ENCODE measurements at regions not wholly inside any gene's neighbourhood (a gene's known extent, or its start where the extent isn't known, plus 50 kb on each side); places are given as distances from the start of the nearest gene placed in this dataset.

DNA sequence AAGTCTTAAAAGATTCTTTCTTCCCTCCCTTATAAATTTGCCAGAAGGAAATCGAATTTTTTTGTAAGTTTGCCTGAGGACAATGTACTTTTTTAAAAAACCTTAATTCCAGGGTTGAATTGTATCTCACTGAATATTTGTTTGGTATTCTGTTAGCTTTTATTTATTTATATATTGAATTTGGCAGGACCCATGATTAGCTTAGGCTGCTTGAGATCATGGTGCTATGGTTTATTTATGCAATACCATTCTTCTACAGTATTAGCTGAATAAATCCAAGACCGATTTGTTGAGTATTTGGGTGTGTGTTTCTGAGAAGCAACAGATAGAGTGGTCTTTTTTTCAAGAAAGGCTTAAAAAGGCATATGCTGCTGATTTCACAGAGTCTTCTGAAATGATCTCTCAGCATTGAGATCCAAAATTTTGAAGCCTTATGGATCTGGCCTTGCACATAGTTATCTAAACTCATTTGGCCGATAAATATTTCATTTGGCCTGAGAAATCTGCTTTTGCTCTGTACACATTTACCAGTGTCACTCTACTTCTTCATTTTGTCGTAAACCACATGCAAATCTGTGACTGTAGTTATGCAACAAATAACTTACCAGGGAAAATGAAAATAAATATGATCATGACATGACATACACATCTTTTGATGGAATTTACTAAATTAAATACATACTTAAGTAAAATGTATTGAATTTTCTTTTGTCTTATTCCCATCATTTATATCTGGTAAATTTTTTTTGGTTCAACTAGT lies 265.8 kb upstream of the FLRT2 start:
- H3K27ac Mint-ChIP-seq (ENCODE audit: unreplicated experiment), result no peak overlapping the region
- H3K4me1 Mint-ChIP-seq, result no peaks in the 10 kb centered on the region
- TF ChIP-seq, protein P1, sequence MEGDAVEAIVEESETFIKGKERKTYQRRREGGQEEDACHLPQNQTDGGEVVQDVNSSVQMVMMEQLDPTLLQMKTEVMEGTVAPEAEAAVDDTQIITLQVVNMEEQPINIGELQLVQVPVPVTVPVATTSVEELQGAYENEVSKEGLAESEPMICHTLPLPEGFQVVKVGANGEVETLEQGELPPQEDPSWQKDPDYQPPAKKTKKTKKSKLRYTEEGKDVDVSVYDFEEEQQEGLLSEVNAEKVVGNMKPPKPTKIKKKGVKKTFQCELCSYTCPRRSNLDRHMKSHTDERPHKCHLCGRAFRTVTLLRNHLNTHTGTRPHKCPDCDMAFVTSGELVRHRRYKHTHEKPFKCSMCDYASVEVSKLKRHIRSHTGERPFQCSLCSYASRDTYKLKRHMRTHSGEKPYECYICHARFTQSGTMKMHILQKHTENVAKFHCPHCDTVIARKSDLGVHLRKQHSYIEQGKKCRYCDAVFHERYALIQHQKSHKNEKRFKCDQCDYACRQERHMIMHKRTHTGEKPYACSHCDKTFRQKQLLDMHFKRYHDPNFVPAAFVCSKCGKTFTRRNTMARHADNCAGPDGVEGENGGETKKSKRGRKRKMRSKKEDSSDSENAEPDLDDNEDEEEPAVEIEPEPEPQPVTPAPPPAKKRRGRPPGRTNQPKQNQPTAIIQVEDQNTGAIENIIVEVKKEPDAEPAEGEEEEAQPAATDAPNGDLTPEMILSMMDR (conservative IDR thresholded peaks at IDR 0.05), result no peak
- no peaks in the 10 kb centered on the region for H3K27me3 Mint-ChIP-seq (ENCODE audit: low read depth)
- no peak overlapping the region for H3K4me3 Mint-ChIP-seq
- DNase-seq (ENCODE audit: low read depth, low spot score), result no peak
- H3K9me3 Mint-ChIP-seq, result peaks cover 8% of the 10 kb centered on the region
- no peaks in the 10 kb centered on the region for H3K36me3 Mint-ChIP-seq (ENCODE audit: low read depth)

GRCh38 chr14:85273099-85273677 lies 256.8 kb upstream of the FLRT2 start:
- H3K27me3 Mint-ChIP-seq (ENCODE audit: low read depth), result no peaks in the 10 kb centered on the region
- no peaks in the 10 kb centered on the region for H3K36me3 Mint-ChIP-seq (ENCODE audit: low read depth)
- H3K4me3 Mint-ChIP-seq, result no peak overlapping the region
- no peak overlapping the region for H3K27ac Mint-ChIP-seq (ENCODE audit: unreplicated experiment)
- TF ChIP-seq, protein P1 (conservative IDR thresholded peaks at IDR 0.05), result no peak
- no peaks in the 10 kb centered on the region for H3K4me1 Mint-ChIP-seq
- no peak for DNase-seq (ENCODE audit: low read depth, low spot score)
- no peaks in the 10 kb centered on the region for H3K9me3 Mint-ChIP-seq

DNA sequence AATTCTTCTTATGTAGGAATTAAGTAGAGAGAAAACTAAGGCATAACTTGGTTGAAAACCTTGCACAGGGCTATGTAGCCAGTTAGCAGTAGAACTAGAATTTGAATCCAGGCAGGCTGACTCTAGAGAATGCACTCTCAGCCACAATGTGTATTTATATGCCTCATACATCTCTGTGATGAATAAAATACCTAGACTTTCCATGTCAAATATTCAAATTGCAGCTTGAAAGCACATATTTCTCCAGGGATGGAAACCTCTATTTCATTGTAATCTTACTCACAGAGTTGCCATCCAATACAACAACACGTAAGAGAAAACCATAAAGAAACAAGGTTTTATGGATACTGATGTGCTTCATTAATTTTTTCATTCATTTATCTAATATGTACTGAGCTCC lies 256.0 kb upstream of the FLRT2 start:
- Mint-ChIP-seq H3K27me3 (ENCODE audit: low read depth) (no peaks in the 10 kb centered on the region), H3K27ac (ENCODE audit: unreplicated experiment) (no peak overlapping the region), H3K36me3 (ENCODE audit: low read depth) (no peaks in the 10 kb centered on the region), H3K4me3 (no peak overlapping the region), H3K4me1 (no peaks in the 10 kb centered on the region), H3K9me3 (no peaks in the 10 kb centered on the region)
- no peak for DNase-seq (ENCODE audit: low read depth, low spot score)
- TF ChIP-seq, protein P1 (conservative IDR thresholded peaks at IDR 0.05), result no peak

- DNase-seq (ENCODE audit: low read depth, low spot score), result no peak
- H3K27ac Mint-ChIP-seq (ENCODE audit: unreplicated experiment), result no peak overlapping the region
- H3K27me3 Mint-ChIP-seq (ENCODE audit: low read depth), result no peaks in the 10 kb centered on the region
- peaks cover 4% of the 10 kb centered on the region for H3K4me1 Mint-ChIP-seq
- no peaks in the 10 kb centered on the region for H3K36me3 Mint-ChIP-seq (ENCODE audit: low read depth)
- no peaks in the 10 kb centered on the region for H3K9me3 Mint-ChIP-seq
- H3K4me3 Mint-ChIP-seq, result no peak overlapping the region
- TF ChIP-seq, protein P1 (conservative IDR thresholded peaks at IDR 0.05), result no peak
Observed at GRCh38 chr14:85276161-85276978, 253.6 kb upstream of the FLRT2 start.

DNA sequence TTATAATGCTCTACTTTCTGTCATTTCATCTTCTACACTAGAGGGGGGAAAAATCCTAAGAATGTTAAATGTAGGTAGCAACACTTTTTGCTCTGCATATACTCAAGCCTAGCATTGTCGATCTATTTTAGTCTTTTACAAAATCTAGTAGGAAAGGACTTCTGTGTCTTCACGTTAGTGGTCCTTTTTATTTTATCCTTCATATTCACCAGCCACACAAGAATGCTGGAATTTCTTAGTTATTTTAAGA lies 253.0 kb upstream of the FLRT2 start:
- no peaks in the 10 kb centered on the region for H3K9me3 Mint-ChIP-seq
- TF ChIP-seq, protein P1 (conservative IDR thresholded peaks at IDR 0.05), result no peak
- no peaks in the 10 kb centered on the region for H3K27me3 Mint-ChIP-seq (ENCODE audit: low read depth)
- peaks cover 4% of the 10 kb centered on the region for H3K4me1 Mint-ChIP-seq
- DNase-seq (ENCODE audit: low read depth, low spot score), result no peak
- H3K4me3 Mint-ChIP-seq, result no peak overlapping the region
- no peaks in the 10 kb centered on the region for H3K36me3 Mint-ChIP-seq (ENCODE audit: low read depth)
- no peak overlapping the region for H3K27ac Mint-ChIP-seq (ENCODE audit: unreplicated experiment)
